ENCODE measurements at regions not wholly inside any gene's neighbourhood (a gene's known extent, or its start where the extent isn't known, plus 50 kb on each side); places are given as distances from the start of the nearest gene placed in this dataset.

DNA sequence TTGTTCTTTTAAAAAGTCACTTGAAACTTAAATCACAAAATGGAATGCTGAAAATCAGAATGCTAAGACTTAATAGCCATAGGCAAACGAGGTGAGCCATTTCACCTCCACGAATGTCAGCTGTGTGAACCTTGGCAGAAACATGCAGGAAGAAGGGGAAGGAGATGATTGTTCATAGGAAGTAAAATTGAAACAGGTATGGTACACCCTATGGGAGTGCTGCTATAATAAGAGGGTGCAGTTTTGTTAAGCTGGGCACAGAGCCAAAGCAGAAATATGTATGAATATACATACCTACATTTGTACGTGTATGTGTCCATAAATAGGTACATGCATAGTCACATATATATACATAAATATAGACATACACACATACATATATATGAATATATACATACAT is 51.0 kb upstream of the SPINK5 start:
- H3K4me3 ChIP-seq (ENCODE audit: low read length in 2 of 2) = no peak overlapping the region
- no peaks in the 10 kb centered on the region for H3K36me3 ChIP-seq (ENCODE audit: control insufficient read depth in 1 of 2, insufficient read depth in 2 of 2, low read length in 1 of 2)
- H3K27me3 ChIP-seq (ENCODE audit: control insufficient read depth in 1 of 2, insufficient read depth in 2 of 2, low read length in 1 of 2) = no peaks in the 10 kb centered on the region
- intact Hi-C loops (cut with DNase I) = no loop called here
- no peak for DNase-seq
- H3K4me1 ChIP-seq (ENCODE audit: control insufficient read depth in 1 of 2, insufficient read depth in 2 of 2, low read length in 2 of 2) = no peaks in the 10 kb centered on the region
- H3K27ac ChIP-seq (ENCODE audit: low read depth in 1 of 2, low read length in 2 of 2) = no peak overlapping the region
- ATAC-seq (ENCODE audit: low FRiP score) = no peak
- no peaks in the 10 kb centered on the region for H3K9me3 ChIP-seq (ENCODE audit: control insufficient read depth, low read length)
- 50 to 52% methylated on average over 3 of the region's 3 CpGs for WGBS, 2 donors

DNA sequence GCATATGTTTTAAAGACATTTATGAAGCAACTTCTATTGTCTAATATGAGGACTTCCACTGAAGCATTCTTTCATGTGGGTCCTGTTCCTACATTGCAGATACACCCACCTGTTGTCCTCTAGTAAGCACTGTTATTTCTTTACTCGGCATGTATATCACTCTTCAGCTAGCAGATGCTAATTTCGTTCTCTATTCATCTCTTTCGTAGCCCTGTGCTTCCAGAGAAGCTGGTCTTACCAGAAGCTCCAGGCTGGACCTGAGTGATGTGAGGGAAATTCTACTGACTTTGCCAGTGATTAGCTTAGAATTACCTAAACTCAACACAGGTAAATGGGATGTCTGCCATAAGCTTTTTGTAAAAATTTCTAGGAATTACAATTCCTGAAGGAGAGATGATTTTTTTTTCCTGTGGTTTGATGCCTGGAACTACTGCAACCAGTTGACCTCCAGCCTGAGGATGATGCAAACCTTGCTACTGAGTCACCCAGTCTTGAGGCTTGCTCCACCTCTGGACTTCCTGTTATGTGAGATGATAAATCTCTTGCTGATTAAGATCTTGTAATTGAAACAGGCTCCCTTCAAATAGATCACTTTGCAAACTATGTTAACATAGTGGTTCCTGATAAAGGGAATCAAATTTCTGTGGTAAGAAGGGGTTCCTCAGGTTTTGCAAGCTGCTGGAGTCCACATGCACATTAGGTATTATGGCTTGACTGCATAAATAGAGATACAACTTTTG is 52.2 kb upstream of the SPINK5 start:
- no peaks in the 10 kb centered on the region for H3K4me1 ChIP-seq (ENCODE audit: control insufficient read depth in 1 of 2, insufficient read depth in 2 of 2, low read length in 2 of 2)

DNA sequence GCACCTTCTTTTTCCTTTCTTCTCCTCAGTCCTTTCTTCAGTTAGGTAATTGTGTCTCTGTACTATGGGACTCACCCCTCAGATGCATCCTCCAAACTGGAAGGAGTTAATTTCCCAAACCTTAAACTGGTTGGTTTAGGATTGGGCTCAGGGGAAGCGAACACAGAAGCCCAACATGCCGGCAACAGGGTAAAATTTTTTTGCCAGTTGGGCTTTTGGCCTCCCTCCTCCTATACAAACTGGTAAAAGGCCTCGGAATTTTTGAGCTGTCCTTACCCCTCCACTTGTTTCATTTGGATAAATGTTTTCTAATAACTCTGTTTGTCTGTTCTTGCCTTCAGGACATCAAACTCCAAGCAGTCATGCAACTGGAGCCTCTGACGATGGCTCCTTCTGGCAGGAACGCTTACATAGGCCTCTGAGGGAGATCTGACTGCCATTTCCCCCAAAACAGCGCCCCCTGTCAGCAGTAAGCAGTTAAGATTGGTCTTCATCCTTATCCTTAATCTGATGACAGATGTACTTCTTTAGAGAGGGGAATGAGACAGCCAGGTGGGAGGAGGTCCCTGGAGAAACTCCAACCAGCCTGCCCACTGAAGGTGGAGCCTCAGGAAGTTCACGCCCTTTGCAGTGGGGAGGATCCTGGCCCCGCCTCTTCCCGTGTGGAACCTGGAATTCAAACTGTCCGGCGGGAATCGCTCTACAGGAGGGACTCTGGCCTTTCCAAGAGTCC is 57.8 kb upstream of the SPINK5 start:
- H3K4me1 ChIP-seq (ENCODE audit: control insufficient read depth in 1 of 2, insufficient read depth in 2 of 2, low read length in 2 of 2) = no peaks in the 10 kb centered on the region
- no peak overlapping the region for H3K4me3 ChIP-seq (ENCODE audit: low read length in 2 of 2)
- H3K9me3 ChIP-seq (ENCODE audit: control insufficient read depth, low read length) = peaks cover 9% of the 10 kb centered on the region

More for the DNA sequence above, 52.2 kb upstream of the SPINK5 start:
- Histone ChIP-seq H3K9me3 (ENCODE audit: control insufficient read depth, low read length) (no peaks in the 10 kb centered on the region), H3K27ac (ENCODE audit: low read depth in 1 of 2, low read length in 2 of 2) (no peak overlapping the region), H3K4me3 (ENCODE audit: low read length in 2 of 2) (no peak overlapping the region), H3K27me3 (ENCODE audit: control insufficient read depth in 1 of 2, insufficient read depth in 2 of 2, low read length in 1 of 2) (no peaks in the 10 kb centered on the region), H3K36me3 (ENCODE audit: control insufficient read depth in 1 of 2, insufficient read depth in 2 of 2, low read length in 1 of 2) (no peaks in the 10 kb centered on the region)
- no peak for DNase-seq
- intact Hi-C loops (cut with DNase I) = no loop called here
- no peak for ATAC-seq (ENCODE audit: low FRiP score)
- WGBS, 2 donors = 80 to 87% methylated on average over 3 of the region's 3 CpGs

DNA sequence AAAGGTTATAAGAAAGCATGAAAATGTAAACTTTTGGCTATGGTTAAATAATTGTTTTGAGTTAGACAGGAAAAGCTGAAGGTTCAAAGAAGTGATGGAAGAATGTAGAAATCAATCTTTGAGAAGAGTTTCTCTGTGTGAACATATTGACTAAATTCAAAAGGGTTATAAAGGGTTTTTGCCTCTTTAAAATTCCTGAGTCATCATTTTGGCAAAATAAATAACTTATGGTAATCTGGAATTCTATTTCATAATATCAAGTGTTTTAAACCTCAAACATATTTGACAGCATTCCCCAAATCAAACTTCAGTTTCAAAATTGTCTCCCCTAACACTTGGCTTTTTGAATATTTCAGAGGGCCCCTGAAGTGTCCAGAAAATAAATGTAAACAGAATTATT is 60.6 kb upstream of the SPINK5 start:
- DNase-seq = no peak
- no peaks in the 10 kb centered on the region for H3K27me3 ChIP-seq (ENCODE audit: control insufficient read depth in 1 of 2, insufficient read depth in 2 of 2, low read length in 1 of 2)
- H3K36me3 ChIP-seq (ENCODE audit: control insufficient read depth in 1 of 2, insufficient read depth in 2 of 2, low read length in 1 of 2) = no peaks in the 10 kb centered on the region
- H3K27ac ChIP-seq (ENCODE audit: low read depth in 1 of 2, low read length in 2 of 2) = no peak overlapping the region
- H3K4me3 ChIP-seq (ENCODE audit: low read length in 2 of 2) = no peak overlapping the region
- intact Hi-C loops (cut with DNase I) = no loop called here
- no peak for ATAC-seq (ENCODE audit: low FRiP score)
- H3K4me1 ChIP-seq (ENCODE audit: control insufficient read depth in 1 of 2, insufficient read depth in 2 of 2, low read length in 2 of 2) = no peaks in the 10 kb centered on the region
- peaks cover 13% of the 10 kb centered on the region for H3K9me3 ChIP-seq (ENCODE audit: control insufficient read depth, low read length)

More for the DNA sequence above, 57.8 kb upstream of the SPINK5 start:
- DNase-seq = no peak
- WGBS, 2 donors = 57% methylated on average over 12 of the region's 12 CpGs
- ATAC-seq (ENCODE audit: low FRiP score) = no peak
- Histone ChIP-seq H3K27ac (ENCODE audit: low read depth in 1 of 2, low read length in 2 of 2) (no peak overlapping the region), H3K36me3 (ENCODE audit: control insufficient read depth in 1 of 2, insufficient read depth in 2 of 2, low read length in 1 of 2) (no peaks in the 10 kb centered on the region), H3K27me3 (ENCODE audit: control insufficient read depth in 1 of 2, insufficient read depth in 2 of 2, low read length in 1 of 2) (no peaks in the 10 kb centered on the region)
- intact Hi-C loops (cut with DNase I) = no loop called here

DNA sequence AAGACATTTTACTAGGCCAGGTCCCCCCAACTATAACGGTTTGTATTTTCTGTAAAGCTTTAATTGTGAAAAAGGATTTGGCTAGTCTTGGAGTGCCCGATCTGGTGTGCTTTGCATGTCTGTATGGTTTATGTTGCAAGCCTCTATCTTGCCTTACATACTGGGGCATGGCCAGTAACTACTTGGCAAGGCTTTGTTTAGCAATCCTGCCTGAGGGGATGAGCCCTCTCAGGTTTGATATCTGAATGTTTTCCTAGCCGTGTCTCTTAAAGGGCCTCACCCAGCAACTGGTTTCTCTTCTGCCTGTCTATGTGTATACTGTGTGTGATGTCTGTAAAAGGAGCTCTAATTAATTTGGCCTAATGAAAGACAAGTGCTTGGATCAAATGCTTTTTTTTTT is 61.3 kb upstream of the SPINK5 start:
- Histone ChIP-seq H3K36me3 (ENCODE audit: control insufficient read depth in 1 of 2, insufficient read depth in 2 of 2, low read length in 1 of 2) (no peaks in the 10 kb centered on the region), H3K27me3 (ENCODE audit: control insufficient read depth in 1 of 2, insufficient read depth in 2 of 2, low read length in 1 of 2) (no peaks in the 10 kb centered on the region), H3K9me3 (ENCODE audit: control insufficient read depth, low read length) (peaks cover 13% of the 10 kb centered on the region), H3K27ac (ENCODE audit: low read depth in 1 of 2, low read length in 2 of 2) (no peak overlapping the region), H3K4me1 (ENCODE audit: control insufficient read depth in 1 of 2, insufficient read depth in 2 of 2, low read length in 2 of 2) (no peaks in the 10 kb centered on the region), H3K4me3 (ENCODE audit: low read length in 2 of 2) (no peak overlapping the region)
- intact Hi-C loops (cut with DNase I) = no loop called here
- no peak for DNase-seq
- 59 to 70% methylated on average over 3 of the region's 3 CpGs for WGBS, 2 donors
- ATAC-seq (ENCODE audit: low FRiP score) = no peak

DNA sequence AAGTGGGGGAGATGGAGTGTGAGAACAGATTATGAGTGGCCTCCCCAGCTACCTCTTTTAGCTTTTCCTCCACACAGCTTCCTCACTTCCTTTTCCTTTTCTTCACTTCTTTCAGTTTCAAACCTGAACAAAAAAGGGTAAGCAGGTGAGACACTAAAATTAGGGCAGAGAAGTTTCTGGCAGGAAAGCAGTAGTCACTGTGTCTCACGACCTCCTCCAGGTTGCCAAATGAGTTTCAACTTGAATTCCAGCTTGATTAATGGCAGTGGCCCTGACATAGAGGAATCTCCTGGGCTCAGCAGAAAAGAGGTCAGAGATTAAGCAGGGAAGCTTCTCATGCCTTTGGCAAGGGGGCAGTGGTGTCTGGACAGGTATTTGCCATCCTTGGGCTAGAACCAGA is 63.7 kb upstream of the SPINK5 start:
- DNase-seq = no peak
- ATAC-seq (ENCODE audit: low FRiP score) = no peak
- H3K27me3 ChIP-seq (ENCODE audit: control insufficient read depth in 1 of 2, insufficient read depth in 2 of 2, low read length in 1 of 2) = no peaks in the 10 kb centered on the region
- no peak overlapping the region for H3K27ac ChIP-seq (ENCODE audit: low read depth in 1 of 2, low read length in 2 of 2)
- WGBS, 2 donors = 38 to 50% methylated on average over 1 of the region's 1 CpG
- H3K36me3 ChIP-seq (ENCODE audit: control insufficient read depth in 1 of 2, insufficient read depth in 2 of 2, low read length in 1 of 2) = no peaks in the 10 kb centered on the region
- peaks cover 13% of the 10 kb centered on the region for H3K9me3 ChIP-seq (ENCODE audit: control insufficient read depth, low read length)
- H3K4me3 ChIP-seq (ENCODE audit: low read length in 2 of 2) = no peak overlapping the region
- H3K4me1 ChIP-seq (ENCODE audit: control insufficient read depth in 1 of 2, insufficient read depth in 2 of 2, low read length in 2 of 2) = no peaks in the 10 kb centered on the region
- intact Hi-C loops (cut with DNase I) = no loop called here

DNA sequence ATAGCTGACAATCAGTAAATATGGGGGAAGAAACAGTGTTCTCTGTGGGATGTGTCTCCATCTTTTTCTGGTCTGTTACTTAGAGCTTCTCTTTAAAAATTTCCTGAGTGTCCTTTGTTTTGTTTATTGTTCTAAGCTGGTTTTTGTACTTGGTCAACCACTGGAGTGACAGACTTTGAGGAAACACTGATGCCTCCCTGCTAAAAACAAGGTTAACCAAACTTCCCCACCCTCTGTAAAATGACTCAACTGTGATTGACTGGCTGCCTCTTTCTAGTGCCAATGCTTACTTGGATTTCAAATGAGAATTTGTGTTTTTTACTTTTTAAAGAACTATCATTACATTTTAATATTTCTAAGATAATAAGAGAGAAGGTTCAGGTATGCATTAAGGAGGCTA is 65.1 kb upstream of the SPINK5 start:
- no peak overlapping the region for H3K4me3 ChIP-seq (ENCODE audit: low read length in 2 of 2)
- no peaks in the 10 kb centered on the region for H3K27me3 ChIP-seq (ENCODE audit: control insufficient read depth in 1 of 2, insufficient read depth in 2 of 2, low read length in 1 of 2)
- intact Hi-C loops (cut with DNase I) = no loop called here
- no peaks in the 10 kb centered on the region for H3K4me1 ChIP-seq (ENCODE audit: control insufficient read depth in 1 of 2, insufficient read depth in 2 of 2, low read length in 2 of 2)
- no peaks in the 10 kb centered on the region for H3K36me3 ChIP-seq (ENCODE audit: control insufficient read depth in 1 of 2, insufficient read depth in 2 of 2, low read length in 1 of 2)
- no peak for DNase-seq
- ATAC-seq (ENCODE audit: low FRiP score) = no peak
- H3K9me3 ChIP-seq (ENCODE audit: control insufficient read depth, low read length) = peaks cover 13% of the 10 kb centered on the region
- no peak overlapping the region for H3K27ac ChIP-seq (ENCODE audit: low read depth in 1 of 2, low read length in 2 of 2)

DNA sequence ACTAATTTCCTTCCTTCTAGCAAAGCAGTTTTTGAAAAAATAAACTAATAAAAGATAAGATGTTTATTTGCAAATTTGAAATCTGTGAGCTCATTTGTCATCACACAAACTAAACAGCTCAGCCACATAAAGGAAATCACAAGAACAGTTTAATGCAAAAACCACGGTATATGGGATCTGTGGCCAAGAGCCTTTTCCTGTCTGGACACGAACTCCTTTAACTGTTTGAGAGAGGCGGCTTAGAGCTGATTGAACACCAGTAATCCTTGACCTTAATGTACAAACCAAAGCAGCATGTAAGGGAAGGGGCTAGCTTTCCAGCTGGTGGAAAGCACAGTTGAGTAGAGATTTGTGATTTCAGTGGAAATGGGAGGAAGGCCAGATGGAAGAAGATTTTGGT is 66.3 kb upstream of the SPINK5 start:
- no peak for DNase-seq
- Histone ChIP-seq H3K36me3 (ENCODE audit: control insufficient read depth in 1 of 2, insufficient read depth in 2 of 2, low read length in 1 of 2) (no peaks in the 10 kb centered on the region), H3K27ac (ENCODE audit: low read depth in 1 of 2, low read length in 2 of 2) (no peak overlapping the region), H3K4me1 (ENCODE audit: control insufficient read depth in 1 of 2, insufficient read depth in 2 of 2, low read length in 2 of 2) (no peaks in the 10 kb centered on the region), H3K27me3 (ENCODE audit: control insufficient read depth in 1 of 2, insufficient read depth in 2 of 2, low read length in 1 of 2) (no peaks in the 10 kb centered on the region), H3K9me3 (ENCODE audit: control insufficient read depth, low read length) (peaks cover 12% of the 10 kb centered on the region), H3K4me3 (ENCODE audit: low read length in 2 of 2) (no peak overlapping the region)
- ATAC-seq (ENCODE audit: low FRiP score) = no peak
- intact Hi-C loops (cut with DNase I) = no loop called here
- 17 to 30% methylated on average over 3 of the region's 3 CpGs for WGBS, 2 donors

GRCh38 chr5:147996379-147996778 is 67.4 kb upstream of the SPINK5 start:
- no peaks in the 10 kb centered on the region for H3K36me3 ChIP-seq (ENCODE audit: control insufficient read depth in 1 of 2, insufficient read depth in 2 of 2, low read length in 1 of 2)
- WGBS, 2 donors = 78 to 82% methylated on average over 5 of the region's 5 CpGs
- no peak for ATAC-seq (ENCODE audit: low FRiP score)
- peaks cover 6% of the 10 kb centered on the region for H3K9me3 ChIP-seq (ENCODE audit: control insufficient read depth, low read length)
- intact Hi-C loops (cut with DNase I) = no loop called here
- H3K4me1 ChIP-seq (ENCODE audit: control insufficient read depth in 1 of 2, insufficient read depth in 2 of 2, low read length in 2 of 2) = no peaks in the 10 kb centered on the region
- no peaks in the 10 kb centered on the region for H3K27me3 ChIP-seq (ENCODE audit: control insufficient read depth in 1 of 2, insufficient read depth in 2 of 2, low read length in 1 of 2)
- H3K27ac ChIP-seq (ENCODE audit: low read depth in 1 of 2, low read length in 2 of 2) = no peak overlapping the region
- H3K4me3 ChIP-seq (ENCODE audit: low read length in 2 of 2) = no peak overlapping the region
- DNase-seq = no peak

Data from aorta (tissue), 5 donors.